IMR-90 (cell line): ENCODE measurements at regions not wholly inside any gene's neighbourhood (a gene's known extent, or its start where the extent isn't known, plus 50 kb on each side); places are given as distances from the start of the nearest gene placed in this dataset.

ENCODE experiments used
- ATAC-seq: fragments of 200-7000 bp; cut with Tn5 transposase; 2 replicates; pipeline ENCODE4 v1.9.1; 2020; ENCODE audit warnings: low read depth, mild to moderate bottlenecking, moderate library complexity
- BruUV-seq: library from RNA; stranded (reverse); fragments of 400-500 nt; replicated peaks from 2 replicates; lab custom pipeline; 2021; lab: Mats Ljungman, UMichigan
- CTCF ChIA-PET: fragments of 300-600 bp; formaldehyde crosslinking; extraction: SDS; loops from one replicate; lab custom pipeline; 2021; ENCODE audit warnings: antibody characterized with exemption; lab: Yijun Ruan, JAX
- POLR2A ChIA-PET: fragments of 300-600 bp; sonication (Branson Sonifier 250); formaldehyde crosslinking; loops from one replicate; lab custom pipeline; 2022; ENCODE audit warnings: antibody characterized with exemption; ENCODE audit not compliant: unreplicated experiment; lab: Charles Lee
- DNase-seq: peaks from one replicate; pipeline ENCODE4 v3.0.0; 2013
- H2AFZ ChIP-seq: replicated peaks from 2 replicates; pipeline ENCODE3; 2013; ENCODE audit warnings: low read length, mild to moderate bottlenecking; ENCODE audit not compliant: poor library complexity
- H2AK5ac ChIP-seq: 2 replicates; pipeline ENCODE4 v1.6.1; 2013; ENCODE audit warnings: low read depth, low read length, inconsistent platforms
- H2AK9ac ChIP-seq: replicated peaks from 2 replicates; pipeline ENCODE3; 2013; ENCODE audit warnings: mild to moderate bottlenecking, low read depth, low read length, moderate library complexity; ENCODE audit not compliant: poor library complexity
- H2BK120ac ChIP-seq: 2 replicates; pipeline ENCODE4 v1.6.1; 2013; ENCODE audit warnings: low read depth, low read length, inconsistent platforms
- H2BK15ac ChIP-seq: 3 replicates; pipeline ENCODE4 v1.6.1; 2013; ENCODE audit warnings: low read depth, low read length, inconsistent platforms
- H2BK20ac ChIP-seq: 2 replicates; pipeline ENCODE4 v1.6.1; 2013; ENCODE audit warnings: low read depth, mild to moderate bottlenecking, inconsistent platforms, low read length, moderate library complexity
- H2BK5ac ChIP-seq: 2 replicates; pipeline ENCODE4 v1.6.1; 2013; ENCODE audit warnings: mild to moderate bottlenecking, low read depth, low read length, inconsistent platforms; ENCODE audit not compliant: poor library complexity, severe bottlenecking
- H3K14ac ChIP-seq: replicated peaks from 2 replicates; pipeline ENCODE4 v1.6.1; 2013; ENCODE audit warnings: low read depth, low read length, inconsistent platforms
- H3K18ac ChIP-seq: 2 replicates; pipeline ENCODE4 v1.6.1; 2013; ENCODE audit warnings: low read depth, low read length, control low read depth
- H3K23ac ChIP-seq: 2 replicates; pipeline ENCODE4 v1.6.1; 2013; ENCODE audit warnings: low read depth, low read length, inconsistent platforms
- H3K27ac ChIP-seq: 2 replicates; pipeline ENCODE4 v1.5.1; 2013; ENCODE audit warnings: mild to moderate bottlenecking, control low read depth, low read length; ENCODE audit not compliant: insufficient read depth
- H3K27me3 ChIP-seq: 2 replicates; pipeline ENCODE4 v1.6.1; 2013; ENCODE audit warnings: low read length; ENCODE audit not compliant: control insufficient read depth, insufficient read depth
- H3K36me3 ChIP-seq: 2 replicates; pipeline ENCODE4 v1.6.1; 2013; ENCODE audit warnings: low read length, mixed read lengths; ENCODE audit not compliant: control insufficient read depth, insufficient read depth
- H3K4ac ChIP-seq: 2 replicates; pipeline ENCODE4 v1.6.1; 2013; ENCODE audit warnings: low read depth, low read length, inconsistent platforms
- H3K4me1 ChIP-seq: 2 replicates; pipeline ENCODE4 v1.6.1; 2013; ENCODE audit warnings: low read length, mixed read lengths; ENCODE audit not compliant: control insufficient read depth, insufficient read depth
- H3K4me2 ChIP-seq: 2 replicates; pipeline ENCODE4 v1.6.1; 2013; ENCODE audit warnings: low read depth, mild to moderate bottlenecking, control low read depth, low read length, moderate library complexity
- H3K4me3 ChIP-seq: 2 replicates; pipeline ENCODE4 v1.5.1; 2013; ENCODE audit warnings: low read depth, mild to moderate bottlenecking, control low read depth, low read length, moderate library complexity; ENCODE audit not compliant: insufficient read depth
- H3K56ac ChIP-seq: 2 replicates; pipeline ENCODE4 v1.6.1; 2013; ENCODE audit warnings: low read length, inconsistent platforms; ENCODE audit not compliant: insufficient read depth; ENCODE audit errors: extremely low read depth
- H3K79me1 ChIP-seq, 2 experiments: 2 replicates each; pipeline ENCODE4 v1.6.1; 2013; ENCODE audit warnings: low read length in 2 of 2, inconsistent platforms in 1 of 2, low read depth in 1 of 2
- H3K9ac ChIP-seq: 2 replicates; pipeline ENCODE4 v1.6.1; 2013; ENCODE audit warnings: low read depth, low read length, control low read depth
- H3K9me1 ChIP-seq: 2 replicates; pipeline ENCODE4 v1.6.1; 2013; ENCODE audit warnings: low read length, inconsistent platforms; ENCODE audit not compliant: insufficient read depth
- H3K9me3 ChIP-seq: 2 replicates; pipeline ENCODE4 v1.6.1; 2013; ENCODE audit warnings: low read length; ENCODE audit not compliant: control insufficient read depth, insufficient read depth
- H4K20me1 ChIP-seq: 2 replicates; pipeline ENCODE4 v1.6.1; 2013; ENCODE audit warnings: low read length, inconsistent platforms; ENCODE audit not compliant: insufficient read depth
- H4K5ac ChIP-seq: 2 replicates; pipeline ENCODE4 v1.6.1; 2013; ENCODE audit warnings: mild to moderate bottlenecking, low read depth, low read length, control low read depth
- H4K8ac ChIP-seq, 2 experiments: 2 replicates each; pipeline ENCODE4 v1.6.1; 2013; ENCODE audit warnings: low read depth in 2 of 2, low read length in 2 of 2, control low read depth in 1 of 2, inconsistent platforms in 1 of 2
- H4K91ac ChIP-seq: 2 replicates; pipeline ENCODE4 v1.6.1; 2013; ENCODE audit warnings: low read depth, low read length, inconsistent platforms; ENCODE audit not compliant: insufficient read depth
- BHLHE40 ChIP-seq: fragments of 150-350 bp; IDR thresholded peaks from 2 replicates; pipeline ENCODE4 v1.6.1; 2016; ENCODE audit warnings: mild to moderate bottlenecking, low read depth, low read length
- CHD1 ChIP-seq: IDR thresholded peaks from 2 replicates; pipeline ENCODE4 v1.6.1; 2012; ENCODE audit warnings: low read depth, low read length, improper control_type of control experiment
- FOS ChIP-seq: fragments of 150-350 bp; IDR thresholded peaks from 2 replicates; pipeline ENCODE4 v1.6.1; 2016; ENCODE audit warnings: low read depth, low read length
- MAFK ChIP-seq: IDR thresholded peaks from 2 replicates; pipeline ENCODE4 v1.6.1; 2012; ENCODE audit warnings: low read depth, low read length, improper control_type of control experiment
- MAZ ChIP-seq: IDR thresholded peaks from 2 replicates; pipeline ENCODE4 v1.6.1; 2012; ENCODE audit warnings: low read depth, mild to moderate bottlenecking, low read length, improper control_type of control experiment, moderate library complexity, borderline replicate concordance
- MXI1 ChIP-seq: IDR thresholded peaks from 2 replicates; pipeline ENCODE4 v1.6.1; 2012; ENCODE audit warnings: low read depth, mild to moderate bottlenecking, low read length, moderate library complexity, borderline replicate concordance
- NFE2L2 ChIP-seq: fragments of 150-350 bp; IDR thresholded peaks from 2 replicates; pipeline ENCODE4 v1.6.1; 2016; ENCODE audit warnings: low read depth, mild to moderate bottlenecking, low read length
- POLR2A ChIP-seq: IDR thresholded peaks from 2 replicates; pipeline ENCODE4 v1.6.1; 2012; ENCODE audit warnings: mild to moderate bottlenecking, low read depth, low read length
- RAD21 ChIP-seq: IDR thresholded peaks from 2 replicates; pipeline ENCODE4 v1.6.1; 2012; ENCODE audit warnings: low read length, improper control_type of control experiment
- RCOR1 ChIP-seq: IDR thresholded peaks from 2 replicates; pipeline ENCODE4 v1.6.1; 2012; ENCODE audit warnings: mild to moderate bottlenecking, low read length, improper control_type of control experiment; ENCODE audit not compliant: insufficient replicate concordance
- SMC3 ChIP-seq: fragments of 150-350 bp; IDR thresholded peaks from 2 replicates; pipeline ENCODE4 v1.6.1; 2016; ENCODE audit warnings: low read depth, mild to moderate bottlenecking, antibody characterized with exemption, low read length, moderate library complexity
- WGBS, 2 experiments: methylation state at CpG; one replicate each; pipeline versions ENCODE4 v1.1.5 to v1.1.7; 2013; ENCODE audit warnings: missing lambda C conversion rate in 2 of 2; ENCODE audit not compliant: insufficient read length in 1 of 2; ENCODE audit errors: extremely low coverage in 2 of 2; 5-methylcytosine and 5-hydroxymethylcytosine counted together
- dilution Hi-C: fragments of 300-500 bp; cut with HindIII; formaldehyde crosslinking; loops from one replicate; pipeline ENCODE4 v1.14.3; 2018; ENCODE audit warnings: low sequenced_read_pairs; ENCODE audit not compliant: unreplicated experiment
- in situ Hi-C: fragments of 300-500 bp; cut with MboI; formaldehyde crosslinking; loops from 3 replicates; pipeline ENCODE4 v1.14.3; 2019; ENCODE audit warnings: low sequenced_read_pairs, inconsistent platforms, mixed read lengths
- intact Hi-C: fragments of 100-400 bp; cut with micrococcal nuclease; formaldehyde crosslinking; loops from 2 replicates; pipeline ENCODE4 v1.10.0; 2022
- TF ChIP-seq, protein P1 (sequence below): fragments of 150-350 bp; IDR thresholded peaks from 2 replicates; pipeline ENCODE4 v1.6.1; 2016; ENCODE audit warnings: low read depth, mild to moderate bottlenecking, low read length, moderate library complexity, borderline replicate concordance

DNA sequence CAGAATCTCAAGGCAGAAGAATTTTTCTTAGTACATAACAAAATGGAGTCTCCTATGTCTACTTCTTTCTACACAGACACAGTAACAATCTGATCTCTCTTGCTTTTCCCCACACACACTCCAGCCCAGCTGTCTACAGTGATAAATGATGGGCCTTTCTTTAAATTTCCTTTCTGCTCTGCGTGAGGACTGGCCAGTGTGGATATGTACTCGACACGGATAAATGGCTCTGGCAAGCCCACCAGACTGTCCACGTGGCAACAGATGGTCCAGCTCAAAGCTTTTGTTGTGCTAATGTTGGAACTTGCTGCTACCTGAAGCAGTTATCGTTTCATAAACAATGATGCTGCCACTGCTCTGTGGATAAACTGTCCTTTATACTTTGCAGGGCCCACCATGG lies 410.7 kb downstream of the TMEM114 start:
- DNase-seq (no peak), ATAC-seq (no peak)
- no peak overlapping the region for H3K4me3 ChIP-seq
- no peaks in the 10 kb centered on the region for H4K20me1 ChIP-seq
- TF ChIP-seq, protein P1, sequence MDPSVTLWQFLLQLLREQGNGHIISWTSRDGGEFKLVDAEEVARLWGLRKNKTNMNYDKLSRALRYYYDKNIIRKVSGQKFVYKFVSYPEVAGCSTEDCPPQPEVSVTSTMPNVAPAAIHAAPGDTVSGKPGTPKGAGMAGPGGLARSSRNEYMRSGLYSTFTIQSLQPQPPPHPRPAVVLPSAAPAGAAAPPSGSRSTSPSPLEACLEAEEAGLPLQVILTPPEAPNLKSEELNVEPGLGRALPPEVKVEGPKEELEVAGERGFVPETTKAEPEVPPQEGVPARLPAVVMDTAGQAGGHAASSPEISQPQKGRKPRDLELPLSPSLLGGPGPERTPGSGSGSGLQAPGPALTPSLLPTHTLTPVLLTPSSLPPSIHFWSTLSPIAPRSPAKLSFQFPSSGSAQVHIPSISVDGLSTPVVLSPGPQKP, result no peak
- TF ChIP-seq BHLHE40 (no peak), MAFK (no peak), MXI1 (no peak), RAD21 (no peak), MAZ (no peak), CHD1 (no peak), POLR2A (no peak), RCOR1 (no peak), SMC3 (no peak), FOS (no peak), NFE2L2 (no peak)
- H3K9me3 ChIP-seq, result peaks cover 8% of the 10 kb centered on the region
- H3K36me3 ChIP-seq, result no peaks in the 10 kb centered on the region
- in situ Hi-C loops, result no loop called here
- no peaks in the 10 kb centered on the region for H3K4me1 ChIP-seq
- H2BK5ac ChIP-seq, result no peak overlapping the region
- ChIA-PET POLR2A (no interaction called here), CTCF (no interaction called here)
- H3K4me2 ChIP-seq, result no peak overlapping the region
- no TSS peak for BruUV-seq
- no peaks in the 10 kb centered on the region for H3K27me3 ChIP-seq
- no CpG with 5 or more reads among the region's 5 CpGs for WGBS, 2 experiments
- H2AFZ ChIP-seq, result no peak overlapping the region
- H2BK15ac ChIP-seq, result no peak overlapping the region
- dilution Hi-C loops, result no loop called here
- no peak overlapping the region for H3K18ac ChIP-seq
- H2AK9ac ChIP-seq, result no peak overlapping the region
- intact Hi-C loops, result no loop called here
- H3K27ac ChIP-seq, result no peak overlapping the region
- no peak overlapping the region for H4K5ac ChIP-seq
- H3K9ac ChIP-seq, result no peak overlapping the region
- no peak overlapping the region for H3K4ac ChIP-seq
- H3K9me1 ChIP-seq, result no peaks in the 10 kb centered on the region
- H2AK5ac ChIP-seq, result no peak overlapping the region
- H3K14ac ChIP-seq, result no peak overlapping the region
- H3K56ac ChIP-seq, result no peak overlapping the region
- no peak overlapping the region for H4K91ac ChIP-seq
- H3K79me1 ChIP-seq, result no peaks in the 10 kb centered on the region
- H2BK120ac ChIP-seq, result no peak overlapping the region
- no peak overlapping the region for H2BK20ac ChIP-seq
- H4K8ac ChIP-seq, result no peak overlapping the region
- no peak overlapping the region for H3K23ac ChIP-seq
